Astrocyte of the spinal cord (primary cell): ENCODE measurements at regions not wholly inside any gene's neighbourhood (a gene's known extent, or its start where the extent isn't known, plus 50 kb on each side); places are given as distances from the start of the nearest gene placed in this dataset.

Source experiments
- DNase-seq: peaks from one replicate; pipeline ENCODE4 v3.0.0; 2011; ENCODE audit warnings: low read depth, low spot score
- H3K4me3 ChIP-seq: 2 replicates; pipeline ENCODE4 v1.5.1; 2011; ENCODE audit warnings: low read depth, mild to moderate bottlenecking, low read length, moderate library complexity
- in situ Hi-C: cut with HindIII; loops from 2 replicates; pipeline ENCODE4 v1.10.0; 2017; ENCODE audit warnings: low sequenced_read_pairs
- TF ChIP-seq, protein P1 (sequence below): IDR thresholded peaks from 2 replicates; pipeline ENCODE4 v1.5.1; 2012; ENCODE audit warnings: low read depth, mild to moderate bottlenecking, low read length, inconsistent platforms

DNA sequence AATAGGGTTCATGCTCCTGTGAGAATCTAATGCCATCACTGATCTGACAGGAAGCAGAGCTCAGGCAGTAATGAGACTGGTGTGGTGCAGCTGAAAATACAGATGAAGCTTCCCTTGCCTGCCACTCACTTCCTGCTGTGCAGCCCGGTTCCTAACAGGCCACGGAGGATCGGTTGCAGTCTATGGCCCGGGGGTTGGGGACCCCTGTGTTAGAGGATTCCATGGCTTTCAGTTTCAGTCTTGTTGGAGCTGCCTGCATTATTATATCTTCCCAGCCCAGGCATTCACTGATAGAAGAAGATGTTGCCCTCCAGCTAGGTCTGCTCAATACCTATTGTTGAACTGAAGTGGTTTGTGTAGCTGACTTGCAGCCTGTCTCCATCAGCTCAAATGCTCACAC lies 1298.8 kb downstream of the TYW1 start:
- no peak overlapping the region for H3K4me3 ChIP-seq
- no peak for DNase-seq
- in situ Hi-C loops: no loop called here
- TF ChIP-seq, protein P1, sequence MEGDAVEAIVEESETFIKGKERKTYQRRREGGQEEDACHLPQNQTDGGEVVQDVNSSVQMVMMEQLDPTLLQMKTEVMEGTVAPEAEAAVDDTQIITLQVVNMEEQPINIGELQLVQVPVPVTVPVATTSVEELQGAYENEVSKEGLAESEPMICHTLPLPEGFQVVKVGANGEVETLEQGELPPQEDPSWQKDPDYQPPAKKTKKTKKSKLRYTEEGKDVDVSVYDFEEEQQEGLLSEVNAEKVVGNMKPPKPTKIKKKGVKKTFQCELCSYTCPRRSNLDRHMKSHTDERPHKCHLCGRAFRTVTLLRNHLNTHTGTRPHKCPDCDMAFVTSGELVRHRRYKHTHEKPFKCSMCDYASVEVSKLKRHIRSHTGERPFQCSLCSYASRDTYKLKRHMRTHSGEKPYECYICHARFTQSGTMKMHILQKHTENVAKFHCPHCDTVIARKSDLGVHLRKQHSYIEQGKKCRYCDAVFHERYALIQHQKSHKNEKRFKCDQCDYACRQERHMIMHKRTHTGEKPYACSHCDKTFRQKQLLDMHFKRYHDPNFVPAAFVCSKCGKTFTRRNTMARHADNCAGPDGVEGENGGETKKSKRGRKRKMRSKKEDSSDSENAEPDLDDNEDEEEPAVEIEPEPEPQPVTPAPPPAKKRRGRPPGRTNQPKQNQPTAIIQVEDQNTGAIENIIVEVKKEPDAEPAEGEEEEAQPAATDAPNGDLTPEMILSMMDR: no peak

DNA sequence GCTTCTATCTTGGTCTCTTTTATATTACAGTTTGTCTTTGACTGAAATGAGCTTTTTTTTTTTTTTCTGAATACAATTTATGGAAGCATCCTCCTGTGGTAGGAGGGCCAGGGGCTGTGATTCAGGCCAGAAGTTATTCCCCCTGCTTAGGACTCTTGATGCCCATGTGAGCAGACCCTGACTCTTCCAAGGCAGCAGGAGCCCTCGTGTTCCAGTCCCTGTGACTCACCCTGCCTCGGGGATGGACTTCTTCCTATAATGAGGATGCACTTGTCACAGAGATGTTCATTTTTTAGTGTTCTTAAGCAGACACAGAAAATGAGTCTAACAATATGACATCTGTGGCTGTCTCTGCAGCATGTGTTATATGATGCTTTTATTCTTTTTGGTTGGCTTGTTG lies 1293.7 kb upstream of the AUTS2 start:
- in situ Hi-C loops: no loop called here
- TF ChIP-seq, protein P1: no peak
- no peak overlapping the region for H3K4me3 ChIP-seq
- DNase-seq: no peak

DNA sequence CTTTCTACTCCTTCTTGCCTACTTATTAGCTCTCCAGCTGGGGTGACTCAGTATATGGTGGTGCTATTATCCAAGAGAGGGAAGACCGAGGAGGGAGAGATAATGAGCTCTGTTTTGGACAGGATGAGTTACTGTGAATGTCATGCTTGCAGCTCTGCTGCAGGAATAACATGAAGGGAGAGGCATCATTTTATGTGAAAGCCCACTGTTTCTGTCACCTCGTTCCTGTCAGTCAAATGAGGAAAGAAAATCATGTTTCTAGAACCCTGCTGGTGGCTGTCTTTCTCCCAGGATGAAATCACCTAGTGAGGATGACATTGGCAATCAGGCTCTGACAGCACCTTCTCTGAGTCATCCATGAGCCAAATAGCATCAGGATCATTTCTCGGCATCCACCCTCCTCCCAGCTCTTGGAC lies 1291.6 kb upstream of the AUTS2 start:
- H3K4me3 ChIP-seq: no peak overlapping the region
- TF ChIP-seq, protein P1: no peak
- DNase-seq: no peak
- in situ Hi-C loops: no loop called here

DNA sequence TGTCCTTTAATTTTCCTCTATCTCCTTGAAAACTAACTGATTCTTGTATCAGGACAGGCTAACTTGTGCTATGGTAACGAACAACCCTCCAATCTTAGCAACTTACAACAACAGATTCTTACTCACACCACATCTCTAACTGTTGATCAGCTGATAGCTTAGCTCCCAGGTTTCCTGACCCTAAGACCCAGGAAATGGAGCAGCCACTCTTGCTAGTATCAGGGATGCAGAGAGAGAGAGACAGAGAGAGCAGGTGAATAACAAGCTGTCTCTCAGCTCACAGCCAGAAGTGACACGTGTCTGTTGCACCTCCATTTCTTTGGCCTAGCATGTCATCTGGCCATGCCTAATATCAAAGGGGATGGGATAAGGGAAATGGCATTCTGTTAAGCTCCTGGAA lies 1289.0 kb upstream of the AUTS2 start:
- DNase-seq: no peak
- TF ChIP-seq, protein P1: no peak
- H3K4me3 ChIP-seq: no peak overlapping the region
- in situ Hi-C loops: no loop called here

- in situ Hi-C loops: no loop called here
- H3K4me3 ChIP-seq: no peak overlapping the region
- no peak for DNase-seq
- TF ChIP-seq, protein P1: no peak
These were observed 1288.5 kb upstream of the AUTS2 start for GRCh38 chr7:68309806-68310205.

- no peak for DNase-seq
- in situ Hi-C loops: no loop called here
- no peak overlapping the region for H3K4me3 ChIP-seq
- TF ChIP-seq, protein P1: no peak
These were observed 1286.3 kb upstream of the AUTS2 start for GRCh38 chr7:68311958-68312357.

- in situ Hi-C loops: no loop called here
- TF ChIP-seq, protein P1: no peak
- no peak overlapping the region for H3K4me3 ChIP-seq
- no peak for DNase-seq
These were observed 1284.5 kb upstream of the AUTS2 start for GRCh38 chr7:68313806-68314205.
